GM18508 (cell line): ENCODE measurements at regions not wholly inside any gene's neighbourhood (a gene's known extent, or its start where the extent isn't known, plus 50 kb on each side); places are given as distances from the start of the nearest gene placed in this dataset.

ENCODE experiments used
- ATAC-seq: cut with Tn5 transposase; IDR thresholded peaks from one replicate; pipeline ENCODE4 v1.9.1; 2021; ENCODE audit warnings: moderate number of reproducible peaks; ENCODE audit not compliant: insufficient read depth, unreplicated experiment

GRCh38 chr4:189049682-189050081 lies 891.0 kb upstream of the FRG1 start:
- ATAC-seq, result no peak

- no peak for ATAC-seq
Observed at GRCh38 chr4:189050643-189051042, 890.0 kb upstream of the FRG1 start.

- no peak for ATAC-seq
Observed at GRCh38 chr4:189053621-189054020, 887.1 kb upstream of the FRG1 start.

GRCh38 chr4:189060104-189060503 lies 880.6 kb upstream of the FRG1 start:
- no peak for ATAC-seq

- no peak for ATAC-seq
Observed at GRCh38 chr4:189062047-189062820, 878.4 kb upstream of the FRG1 start.

- ATAC-seq, result no peak
Observed at GRCh38 chr4:189069772-189070171, 870.9 kb upstream of the FRG1 start.

GRCh38 chr4:189071241-189071640 lies 869.4 kb upstream of the FRG1 start:
- no peak for ATAC-seq

- no peak for ATAC-seq
Observed at GRCh38 chr4:189073739-189074138, 866.9 kb upstream of the FRG1 start.

- ATAC-seq, result no peak
Observed at GRCh38 chr4:189081826-189082225, 858.8 kb upstream of the FRG1 start.

GRCh38 chr4:189083769-189084168 lies 856.9 kb upstream of the FRG1 start:
- ATAC-seq, result no peak

GRCh38 chr4:189084671-189085070 lies 856.0 kb upstream of the FRG1 start:
- no peak for ATAC-seq

GRCh38 chr4:189087971-189088370 lies 852.7 kb upstream of the FRG1 start:
- no peak for ATAC-seq

- no peak for ATAC-seq
Observed at GRCh38 chr4:189088780-189089179, 851.9 kb upstream of the FRG1 start.

- no peak for ATAC-seq
Observed at GRCh38 chr4:189090174-189090814, 850.4 kb upstream of the FRG1 start.

- no peak for ATAC-seq
Observed at GRCh38 chr4:189092581-189092980, 848.1 kb upstream of the FRG1 start.

GRCh38 chr4:189096108-189096507 lies 844.6 kb upstream of the FRG1 start:
- ATAC-seq, result no peak

- ATAC-seq, result no peak
Observed at GRCh38 chr4:189096717-189097116, 844.0 kb upstream of the FRG1 start.

- no peak for ATAC-seq
Observed at GRCh38 chr4:189098932-189099696, 841.6 kb upstream of the FRG1 start.

GRCh38 chr4:189113389-189113888 lies 827.2 kb upstream of the FRG1 start:
- no peak for ATAC-seq

- ATAC-seq, result no peak
Observed at GRCh38 chr4:189117426-189117825, 823.2 kb upstream of the FRG1 start.

- no peak for ATAC-seq
Observed at GRCh38 chr4:189121336-189121735, 819.3 kb upstream of the FRG1 start.
